SK-N-SH (cell line): ENCODE measurements at regions not wholly inside any gene's neighbourhood (a gene's known extent, or its start where the extent isn't known, plus 50 kb on each side); places are given as distances from the start of the nearest gene placed in this dataset.

Source experiments
- EZH2phosphoT487 ChIP-seq: fragments of 200-600 bp; sonication (generic); IDR thresholded peaks from 2 replicates; pipeline ENCODE4 v1.6.1; 2017; ENCODE audit warnings: low read depth, mixed run types, mild to moderate bottlenecking, antibody characterized with exemption, moderate library complexity, borderline replicate concordance
- FOSL2 ChIP-seq: IDR thresholded peaks from 2 replicates; pipeline ENCODE4 v1.4.0; 2012; ENCODE audit warnings: low read depth, mild to moderate bottlenecking, moderate library complexity, borderline replicate concordance
- FOXJ3 ChIP-seq: sonication (generic); formaldehyde crosslinking; IDR thresholded peaks from 2 replicates; pipeline ENCODE4 v1.5.1; 2020; ENCODE audit warnings: mild to moderate bottlenecking, missing genetic modification reagents
- GABPA ChIP-seq: IDR thresholded peaks from 2 replicates; pipeline ENCODE4 v1.4.0; 2012; ENCODE audit warnings: low read depth, mild to moderate bottlenecking
- MEF2A ChIP-seq: IDR thresholded peaks from 2 replicates; pipeline ENCODE4 v1.4.0; 2012; ENCODE audit warnings: low read depth, borderline replicate concordance
- MXI1 ChIP-seq: IDR thresholded peaks from 2 replicates; pipeline ENCODE4 v1.6.1; 2012; ENCODE audit warnings: mild to moderate bottlenecking, low read depth, low read length, improper control_type of control experiment
- POLR2AphosphoS5 ChIP-seq: IDR thresholded peaks from 2 replicates; pipeline ENCODE4 v1.6.1; 2012; ENCODE audit warnings: low read depth, low read length
- RAD21 ChIP-seq: IDR thresholded peaks from 2 replicates; pipeline ENCODE4 v1.6.1; 2012; ENCODE audit warnings: mild to moderate bottlenecking, low read length
- RFX5 ChIP-seq: IDR thresholded peaks from 2 replicates; pipeline ENCODE4 v1.6.1; 2012; ENCODE audit warnings: mild to moderate bottlenecking, improper control_type of control experiment, low read length
- SMC3 ChIP-seq: IDR thresholded peaks from 2 replicates; pipeline ENCODE4 v1.6.1; 2012; ENCODE audit warnings: low read depth, low read length, improper control_type of control experiment
- TF ChIP-seq, protein P1 (sequence below): IDR thresholded peaks from 2 replicates; pipeline ENCODE4 v1.4.0; 2012; ENCODE audit warnings: low read depth
- TF ChIP-seq, protein P2 (sequence below): fragments of 200-600 bp; sonication (generic); IDR thresholded peaks from 2 replicates; pipeline ENCODE4 v1.6.1; 2017; ENCODE audit warnings: antibody characterized with exemption, mild to moderate bottlenecking, moderate library complexity
- TF ChIP-seq, protein P3 (sequence below): fragments of 150-350 bp; IDR thresholded peaks from 2 replicates; pipeline ENCODE4 v1.6.1; 2017; ENCODE audit warnings: antibody characterized with exemption, low read length, low read depth, borderline replicate concordance

DNA sequence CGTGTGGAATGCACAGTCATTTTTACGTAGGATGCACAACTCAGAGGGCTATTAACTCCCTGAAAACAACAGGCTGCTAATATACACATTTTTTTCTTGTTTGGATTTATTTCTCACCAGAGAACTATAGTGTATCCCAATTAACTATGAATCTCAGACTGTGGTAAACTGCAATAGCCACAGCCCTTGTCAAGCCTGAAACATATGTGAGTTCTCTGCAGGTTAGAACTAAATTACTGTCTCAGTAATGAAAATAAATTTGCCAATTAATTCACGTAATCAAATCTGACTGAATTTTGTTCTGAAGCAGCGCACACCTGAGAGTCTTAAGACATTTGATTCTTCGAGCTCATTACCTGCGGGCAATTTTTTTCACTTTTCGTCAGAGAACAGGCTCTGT is 318.6 kb downstream of the PMP22 start:
- TF ChIP-seq SMC3 (no peak), MXI1 (no peak), GABPA (no peak), FOXJ3 (no peak), RFX5 (no peak), EZH2phosphoT487 (no peak), POLR2AphosphoS5 (no peak), MEF2A (no peak), FOSL2 (no peak), RAD21 (no peak)
- TF ChIP-seq, protein P1, sequence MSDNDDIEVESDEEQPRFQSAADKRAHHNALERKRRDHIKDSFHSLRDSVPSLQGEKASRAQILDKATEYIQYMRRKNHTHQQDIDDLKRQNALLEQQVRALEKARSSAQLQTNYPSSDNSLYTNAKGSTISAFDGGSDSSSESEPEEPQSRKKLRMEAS, result no peak
- TF ChIP-seq, protein P2, sequence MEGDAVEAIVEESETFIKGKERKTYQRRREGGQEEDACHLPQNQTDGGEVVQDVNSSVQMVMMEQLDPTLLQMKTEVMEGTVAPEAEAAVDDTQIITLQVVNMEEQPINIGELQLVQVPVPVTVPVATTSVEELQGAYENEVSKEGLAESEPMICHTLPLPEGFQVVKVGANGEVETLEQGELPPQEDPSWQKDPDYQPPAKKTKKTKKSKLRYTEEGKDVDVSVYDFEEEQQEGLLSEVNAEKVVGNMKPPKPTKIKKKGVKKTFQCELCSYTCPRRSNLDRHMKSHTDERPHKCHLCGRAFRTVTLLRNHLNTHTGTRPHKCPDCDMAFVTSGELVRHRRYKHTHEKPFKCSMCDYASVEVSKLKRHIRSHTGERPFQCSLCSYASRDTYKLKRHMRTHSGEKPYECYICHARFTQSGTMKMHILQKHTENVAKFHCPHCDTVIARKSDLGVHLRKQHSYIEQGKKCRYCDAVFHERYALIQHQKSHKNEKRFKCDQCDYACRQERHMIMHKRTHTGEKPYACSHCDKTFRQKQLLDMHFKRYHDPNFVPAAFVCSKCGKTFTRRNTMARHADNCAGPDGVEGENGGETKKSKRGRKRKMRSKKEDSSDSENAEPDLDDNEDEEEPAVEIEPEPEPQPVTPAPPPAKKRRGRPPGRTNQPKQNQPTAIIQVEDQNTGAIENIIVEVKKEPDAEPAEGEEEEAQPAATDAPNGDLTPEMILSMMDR, result no peak
- TF ChIP-seq, protein P3, sequence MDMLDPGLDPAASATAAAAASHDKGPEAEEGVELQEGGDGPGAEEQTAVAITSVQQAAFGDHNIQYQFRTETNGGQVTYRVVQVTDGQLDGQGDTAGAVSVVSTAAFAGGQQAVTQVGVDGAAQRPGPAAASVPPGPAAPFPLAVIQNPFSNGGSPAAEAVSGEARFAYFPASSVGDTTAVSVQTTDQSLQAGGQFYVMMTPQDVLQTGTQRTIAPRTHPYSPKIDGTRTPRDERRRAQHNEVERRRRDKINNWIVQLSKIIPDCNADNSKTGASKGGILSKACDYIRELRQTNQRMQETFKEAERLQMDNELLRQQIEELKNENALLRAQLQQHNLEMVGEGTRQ, result no peak
